ENCODE measurements at regions not wholly inside any gene's neighbourhood (a gene's known extent, or its start where the extent isn't known, plus 50 kb on each side); places are given as distances from the start of the nearest gene placed in this dataset.

DNA sequence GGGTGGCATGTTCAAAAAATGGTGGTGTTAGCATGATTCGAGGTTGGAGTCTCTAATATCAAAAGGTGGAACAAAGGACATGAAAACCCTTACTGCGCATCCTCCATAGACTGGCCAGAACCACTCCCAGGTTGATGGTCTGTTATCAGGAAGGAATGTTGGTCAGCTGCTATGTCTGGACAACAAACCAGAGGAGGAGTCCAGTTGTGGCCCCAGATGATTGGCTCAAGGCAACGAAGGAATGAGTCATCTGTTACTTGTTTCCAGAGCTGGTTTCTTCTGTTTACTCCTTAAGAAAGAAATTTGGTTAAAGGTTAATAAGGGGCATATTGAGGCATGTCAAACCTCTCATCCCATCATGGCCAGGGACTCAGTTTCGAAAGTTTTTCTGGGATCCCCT lies 56.8 kb upstream of the GRIA4 start:
- intact Hi-C loops (cut with DNase I): no loop called here
- no peak for ATAC-seq

DNA sequence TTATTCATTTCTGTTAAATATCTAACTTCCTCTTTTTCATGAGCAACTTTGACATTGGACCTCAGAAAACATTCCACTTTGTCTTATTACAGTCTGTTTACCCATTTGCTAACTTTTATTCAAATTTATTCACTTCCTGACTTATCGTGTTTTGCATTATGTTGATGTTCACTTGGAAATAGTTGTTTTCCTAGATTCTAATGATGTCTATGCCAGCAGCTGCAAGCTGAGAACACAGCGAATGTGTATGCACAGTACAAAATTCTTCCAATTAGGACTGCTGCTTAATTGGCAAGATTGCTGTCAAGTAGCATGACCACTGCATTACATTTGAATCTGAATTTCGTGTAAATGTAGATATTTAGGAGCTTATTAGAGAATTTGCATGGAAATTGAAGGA lies 61.5 kb upstream of the GRIA4 start:
- ATAC-seq: no peak
- DNase-seq (ENCODE audit: low spot score): no peak
- intact Hi-C loops (cut with DNase I): no loop called here

More for the DNA sequence above, 56.8 kb upstream of the GRIA4 start:
- no peak for DNase-seq (ENCODE audit: low spot score)

DNA sequence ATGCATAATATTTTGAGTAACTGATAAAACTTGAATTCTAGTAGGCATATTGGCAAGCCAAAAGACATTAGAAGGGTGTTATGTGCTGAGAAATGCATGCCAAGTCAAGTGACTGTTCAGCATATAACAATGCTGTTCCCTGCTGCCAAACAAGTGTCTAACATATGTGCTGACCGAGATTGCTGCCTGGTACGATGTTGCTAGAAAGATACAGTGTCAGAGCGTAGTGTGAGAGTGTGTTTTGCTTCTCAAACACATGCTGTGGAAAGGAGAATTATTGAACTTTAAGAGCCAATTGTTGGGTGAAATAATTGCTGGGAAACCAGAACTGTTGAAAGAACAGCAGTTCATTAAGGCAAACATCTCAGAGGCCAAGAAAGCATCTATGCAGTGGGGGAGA lies 71.3 kb upstream of the GRIA4 start:
- intact Hi-C loops (cut with DNase I): no loop called here
- no peak for DNase-seq (ENCODE audit: low spot score)
- ATAC-seq: no peak

DNA sequence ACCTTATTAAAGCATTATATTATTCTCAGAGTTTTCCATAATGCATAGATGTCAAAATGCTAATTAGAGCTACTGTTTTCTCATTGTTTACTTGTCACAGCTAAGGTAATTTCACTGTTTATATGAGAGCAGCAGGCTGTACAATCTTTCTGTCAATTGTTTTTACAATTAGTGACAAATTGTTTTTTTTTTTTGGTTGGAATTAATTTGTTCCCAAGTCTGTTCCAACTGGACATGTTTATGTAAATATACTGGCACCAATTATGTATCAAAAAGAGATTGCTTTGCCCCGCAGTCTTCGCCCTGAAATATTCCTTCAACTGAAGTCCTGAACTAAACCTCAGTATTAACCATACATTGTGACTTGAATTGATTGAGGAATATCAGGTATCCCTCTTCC lies 72.3 kb upstream of the GRIA4 start:
- DNase-seq (ENCODE audit: low spot score) (no peak), ATAC-seq (no peak)
- intact Hi-C loops (cut with DNase I): no loop called here

DNA sequence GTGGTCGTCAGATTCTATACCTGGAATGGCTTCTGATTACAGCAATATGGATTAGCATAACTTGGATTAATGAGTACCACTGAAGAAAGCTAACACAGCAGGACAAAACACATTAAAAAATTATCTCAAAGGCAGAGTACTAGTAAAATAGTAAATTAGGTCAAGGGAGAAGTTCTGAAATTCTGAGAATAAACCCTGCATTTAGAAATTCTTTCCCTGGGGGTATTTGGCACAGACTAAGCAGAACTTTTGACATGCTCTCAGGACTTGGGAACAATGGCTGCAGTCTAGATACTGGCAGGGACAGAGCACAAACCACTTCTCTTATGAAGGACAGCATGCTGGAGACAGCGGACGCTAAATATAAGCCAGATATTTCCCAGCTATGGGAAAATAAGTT lies 85.6 kb upstream of the GRIA4 start:
- DNase-seq (ENCODE audit: low spot score) (no peak), ATAC-seq (no peak)
- intact Hi-C loops (cut with DNase I): no loop called here

DNA sequence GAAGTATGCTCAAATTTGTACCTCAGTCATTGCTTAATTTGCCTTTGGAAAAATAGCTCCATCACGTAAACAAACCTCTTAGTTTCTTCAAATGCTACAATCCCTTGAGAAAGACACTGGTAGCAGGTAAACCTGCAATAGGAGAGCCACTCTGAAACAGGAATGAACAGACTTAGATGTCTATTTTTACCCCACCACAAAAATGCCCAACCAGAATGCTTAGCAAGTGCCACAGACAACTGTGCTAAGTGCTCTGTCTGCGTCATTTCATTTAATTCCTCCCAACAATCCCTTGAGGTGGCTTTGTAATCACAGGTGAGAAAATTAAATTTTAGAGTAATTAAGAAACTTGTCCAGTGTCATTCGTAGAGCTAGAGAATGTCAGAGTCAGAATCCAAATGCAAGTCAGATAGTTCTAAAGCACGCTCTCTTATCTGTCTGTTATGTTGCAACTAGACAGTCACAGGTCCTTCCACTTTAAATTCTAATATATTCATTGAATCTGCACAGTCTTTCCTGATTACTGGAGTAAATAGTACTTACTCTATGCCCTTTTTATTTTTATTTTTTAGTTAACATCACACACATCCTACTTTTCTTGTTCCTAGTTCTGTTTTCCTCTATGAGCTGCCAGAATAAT lies 89.0 kb upstream of the GRIA4 start:
- intact Hi-C loops (cut with DNase I): no loop called here
- no peak for ATAC-seq

DNA sequence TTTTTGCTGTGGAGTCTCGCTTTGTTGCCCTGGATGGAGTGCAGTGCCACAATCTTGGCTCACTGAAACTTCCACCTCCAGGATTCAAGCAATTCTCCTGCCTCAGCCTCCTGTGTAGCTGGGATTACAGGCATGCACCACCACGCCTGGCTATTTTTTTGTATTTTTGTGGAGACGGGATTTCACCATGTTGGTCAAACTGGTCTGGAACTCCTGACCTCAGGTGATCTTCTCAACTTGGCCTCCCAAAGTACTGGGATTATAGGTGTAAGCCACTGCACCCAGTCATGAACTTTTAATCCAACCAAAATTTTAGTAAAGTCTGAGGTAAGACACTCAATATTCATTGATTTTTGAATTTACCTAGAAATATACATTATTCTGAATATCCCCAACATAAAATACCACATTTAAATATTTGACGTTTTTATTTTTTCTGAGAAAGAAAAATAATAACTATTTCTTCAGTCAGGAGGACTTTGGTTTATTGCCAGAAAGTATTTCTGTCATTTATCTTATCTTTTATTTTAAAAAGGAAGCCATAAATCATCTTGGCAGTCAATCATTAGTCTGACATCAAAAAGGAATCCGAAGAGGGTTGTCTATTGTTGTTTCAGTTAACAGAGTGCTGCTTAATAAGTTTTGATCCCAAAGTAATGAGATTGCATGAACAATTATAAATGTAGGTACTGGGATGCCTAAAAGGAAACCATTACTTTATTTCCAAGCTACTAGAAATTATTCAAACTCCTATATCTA lies 102.2 kb upstream of the GRIA4 start:
- ATAC-seq: no peak
- no peak for DNase-seq (ENCODE audit: low spot score)
- intact Hi-C loops (cut with DNase I): no loop called here

More for the DNA sequence above, 89.0 kb upstream of the GRIA4 start:
- no peak for DNase-seq (ENCODE audit: low spot score)

DNA sequence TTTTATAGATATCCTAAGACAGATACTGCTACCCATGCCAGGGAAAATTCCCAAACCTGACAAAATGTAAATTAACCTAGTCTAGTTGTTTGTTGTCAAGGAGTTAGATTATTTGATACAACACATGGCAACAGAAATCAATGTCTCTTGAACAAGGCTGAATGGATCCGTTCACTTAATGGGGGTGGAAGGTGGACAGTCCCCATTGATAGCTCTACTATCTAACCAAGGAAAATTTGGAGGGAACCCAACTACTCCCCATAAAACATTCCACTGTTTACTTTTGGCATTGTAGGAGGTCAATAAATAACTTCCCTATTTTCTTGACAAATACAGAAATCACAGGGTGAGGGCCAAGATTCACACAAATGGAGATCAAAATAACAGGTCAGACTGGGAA lies 117.9 kb upstream of the GRIA4 start:
- intact Hi-C loops (cut with DNase I): loop anchor here (5.0 kb wide), 1 partner anchor 825 kb away; no protein-coding TSS in a partner anchor
- ATAC-seq (no peak), DNase-seq (ENCODE audit: low spot score) (no peak)

DNA sequence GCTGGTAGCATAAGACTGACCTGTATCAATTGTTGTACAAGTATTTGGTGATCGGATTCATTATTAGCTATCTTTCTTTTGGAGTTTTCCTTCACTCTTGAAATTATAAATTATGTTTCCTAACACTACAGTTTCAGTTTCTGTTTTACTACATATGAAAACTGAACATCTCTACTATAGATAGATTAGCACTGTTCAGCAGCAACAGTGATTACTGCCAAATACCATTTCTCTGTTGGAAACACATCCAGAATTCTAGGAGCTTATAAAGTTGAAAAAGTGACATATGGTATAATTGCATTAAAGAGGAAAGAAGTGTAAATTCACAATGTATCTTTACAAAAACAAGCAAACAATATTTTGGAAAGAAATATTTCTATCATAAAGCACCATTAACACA lies 118.5 kb upstream of the GRIA4 start:
- no peak for DNase-seq (ENCODE audit: low spot score)
- no peak for ATAC-seq
- intact Hi-C loops (cut with DNase I): loop anchor here (5.0 kb wide), 1 partner anchor 824 kb away; no protein-coding TSS in a partner anchor

DNA sequence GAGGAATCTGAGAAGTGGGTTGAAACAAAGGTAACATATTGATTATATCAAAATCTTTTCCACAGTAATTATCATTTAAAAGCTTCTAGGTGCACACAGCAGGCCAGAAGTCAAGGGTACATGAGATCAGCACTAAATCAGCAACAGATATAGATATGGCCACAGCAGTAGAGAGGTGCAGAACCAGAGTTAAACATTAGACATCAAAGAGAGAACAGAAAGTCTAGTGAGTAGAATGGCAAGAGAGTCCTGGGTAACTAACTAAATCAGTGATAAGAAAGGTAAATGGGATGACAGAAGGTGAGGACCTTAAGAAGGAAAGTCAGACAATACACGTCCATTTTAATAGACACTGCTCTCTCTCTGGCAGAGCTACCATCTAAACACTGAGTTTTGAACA lies 119.5 kb upstream of the GRIA4 start:
- ATAC-seq: no peak
- intact Hi-C loops (cut with DNase I): loop anchor here (5.0 kb wide), 1 partner anchor 823 kb away; no protein-coding TSS in a partner anchor
- no peak for DNase-seq (ENCODE audit: low spot score)

DNA sequence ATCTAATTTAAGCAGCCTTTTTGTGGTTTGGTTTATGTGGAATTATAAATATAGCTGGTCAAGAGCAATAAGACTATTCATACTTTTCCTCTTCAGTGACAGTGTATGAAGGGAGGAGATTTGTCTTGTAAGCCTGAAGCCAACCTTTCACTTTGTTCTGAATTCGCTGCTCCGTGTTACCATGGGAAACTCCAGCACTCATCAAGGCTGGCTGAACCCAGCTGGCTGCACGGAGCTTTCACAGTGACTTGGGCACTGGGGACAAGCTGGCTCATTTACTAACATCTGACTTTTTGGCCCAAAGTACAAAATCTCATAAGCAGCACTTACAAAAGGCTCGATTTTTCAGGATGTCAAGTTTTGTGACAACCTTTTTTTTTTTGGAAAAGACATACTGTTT lies 120.4 kb upstream of the GRIA4 start:
- intact Hi-C loops (cut with DNase I): no loop called here
- no peak for DNase-seq (ENCODE audit: low spot score)
- no peak for ATAC-seq

DNA sequence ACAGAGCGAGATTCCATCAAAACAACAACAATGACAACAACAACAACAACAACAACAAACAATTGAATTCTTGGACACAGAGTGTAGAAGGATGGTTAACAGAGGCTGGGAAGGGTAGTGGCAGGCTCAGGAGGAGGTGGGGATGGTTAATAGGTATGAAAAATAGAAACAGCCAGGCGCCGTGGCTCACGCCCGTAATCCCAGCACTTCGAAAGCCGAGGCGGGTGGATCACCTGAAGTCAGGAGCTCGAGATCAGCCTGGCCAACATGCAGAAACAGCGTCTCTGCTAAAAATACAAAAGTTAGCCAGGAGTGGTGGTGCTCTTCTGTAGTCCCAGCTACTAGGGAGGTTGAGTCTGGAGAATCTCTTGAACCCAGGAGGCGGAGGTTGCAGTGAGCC lies 122.9 kb upstream of the GRIA4 start:
- intact Hi-C loops (cut with DNase I): no loop called here
- ATAC-seq (no peak), DNase-seq (ENCODE audit: low spot score) (no peak)

DNA sequence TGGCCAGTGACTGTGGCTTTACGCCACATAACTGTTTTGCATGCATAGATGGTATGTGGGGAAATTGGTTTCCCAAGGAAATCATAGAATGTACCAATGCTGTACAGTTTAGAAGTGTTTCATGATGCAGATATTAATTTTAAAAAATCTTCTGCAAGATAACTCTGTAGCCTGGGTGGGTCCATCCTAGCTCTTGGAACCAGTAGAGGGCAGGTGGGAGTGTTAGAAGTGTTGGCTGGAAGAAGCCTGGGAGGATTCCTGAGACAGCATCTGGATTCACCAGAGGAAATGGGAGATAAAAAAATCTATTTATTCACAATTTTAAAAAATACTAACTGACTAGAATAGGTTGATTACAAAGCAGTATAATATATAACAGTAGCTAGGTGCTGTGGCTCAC lies 139.9 kb upstream of the GRIA4 start:
- intact Hi-C loops (cut with DNase I): loop anchor here (5.0 kb wide), 1 partner anchor 697 kb away; no protein-coding TSS in a partner anchor
- ATAC-seq: no peak
- DNase-seq (ENCODE audit: low spot score): no peak

DNA sequence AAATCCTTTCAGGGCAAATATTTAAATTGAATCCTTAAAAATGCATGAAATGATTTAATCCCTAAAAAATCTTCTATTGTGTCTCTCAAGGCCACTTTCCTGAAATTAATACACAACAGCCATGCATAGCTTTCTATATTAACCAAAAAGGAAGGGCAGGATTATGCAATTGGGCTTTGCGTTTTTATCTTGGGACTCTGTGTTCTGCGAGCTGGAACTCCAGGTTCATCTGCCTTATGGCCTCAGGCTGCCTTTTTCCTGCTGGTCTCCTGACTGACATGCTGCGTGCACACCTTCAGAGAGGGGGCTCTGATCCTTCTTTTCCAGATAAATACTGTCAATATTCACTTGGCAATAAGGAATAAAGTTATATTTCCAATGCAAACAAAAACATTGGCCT lies 141.7 kb upstream of the GRIA4 start:
- intact Hi-C loops (cut with DNase I): loop anchor here (5.0 kb wide), 1 partner anchor 699 kb away; no protein-coding TSS in a partner anchor
- ATAC-seq: no peak
- DNase-seq (ENCODE audit: low spot score): no peak

DNA sequence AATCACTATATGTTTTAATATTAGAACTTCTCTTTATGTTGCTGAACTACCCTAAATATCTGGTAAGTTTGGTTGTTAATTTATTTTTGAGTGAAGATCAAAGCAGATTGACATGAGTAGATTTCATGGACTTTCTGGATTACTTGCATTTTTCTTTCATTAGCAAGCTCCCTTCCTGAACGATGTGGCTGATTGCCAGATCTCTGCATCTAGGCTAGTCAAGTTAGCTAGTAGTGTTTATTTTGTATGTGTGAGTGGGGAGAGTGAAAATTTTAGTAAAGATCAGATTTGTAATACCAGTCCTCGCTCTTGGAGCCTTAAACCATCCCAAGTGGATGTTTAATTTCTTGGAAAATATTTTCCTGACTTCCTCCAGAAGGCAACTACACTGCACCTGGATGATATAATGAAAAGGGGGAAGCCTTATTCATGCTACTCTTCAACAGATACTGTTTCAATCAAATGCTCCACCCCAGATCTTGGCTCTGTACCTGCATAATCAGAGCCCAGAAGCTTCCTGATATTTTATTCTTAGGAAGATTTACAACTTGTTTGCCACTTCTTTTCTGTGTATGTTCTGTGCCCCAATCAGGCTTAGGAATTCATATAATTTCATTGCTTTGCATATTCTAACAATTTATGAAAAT lies 143.2 kb upstream of the GRIA4 start:
- DNase-seq (ENCODE audit: low spot score) (no peak), ATAC-seq (no peak)
- intact Hi-C loops (cut with DNase I): loop anchor here (5.0 kb wide), 1 partner anchor 701 kb away; no protein-coding TSS in a partner anchor

DNA sequence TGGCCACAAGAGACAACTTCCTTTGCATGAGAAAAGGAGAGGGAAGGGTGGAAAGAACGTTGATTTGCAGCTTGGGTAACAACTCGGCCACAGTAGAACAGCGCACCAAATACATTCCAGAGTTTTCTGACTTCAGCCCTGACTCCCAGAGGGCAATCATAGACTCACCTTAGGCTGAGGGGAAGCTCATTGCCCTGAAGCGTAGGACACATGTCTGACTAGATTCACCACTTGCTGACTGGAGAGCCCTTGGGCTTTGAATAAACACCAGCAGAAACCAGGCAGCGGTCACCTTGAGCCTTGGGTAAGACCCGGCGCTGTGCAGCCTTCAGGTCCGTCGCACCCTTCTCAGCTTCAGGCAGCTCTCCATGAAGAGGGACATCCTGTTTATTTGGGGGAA lies 151.8 kb upstream of the GRIA4 start:
- intact Hi-C loops (cut with DNase I): no loop called here
- ATAC-seq (no peak), DNase-seq (ENCODE audit: low spot score) (no peak)

DNA sequence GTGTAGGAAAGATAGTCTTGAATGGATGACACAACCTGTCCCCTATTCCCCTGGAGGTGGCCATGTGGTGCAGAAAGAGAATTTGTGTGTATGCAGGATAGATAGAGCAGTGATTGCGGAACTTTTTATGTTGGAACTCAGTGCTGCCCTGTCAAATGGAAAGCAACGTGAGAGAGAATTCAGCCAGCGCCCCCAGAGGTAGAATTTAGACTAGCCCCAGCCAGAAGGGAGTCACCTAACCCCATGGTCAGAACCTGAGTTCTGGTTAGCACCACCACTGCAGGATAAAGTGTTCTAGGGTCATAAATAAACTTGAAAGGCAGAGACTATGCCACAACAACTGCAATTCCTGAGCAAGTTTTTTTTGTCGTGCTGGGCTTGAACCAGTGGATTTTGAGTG lies 152.9 kb upstream of the GRIA4 start:
- ATAC-seq: no peak
- no peak for DNase-seq (ENCODE audit: low spot score)

DNA sequence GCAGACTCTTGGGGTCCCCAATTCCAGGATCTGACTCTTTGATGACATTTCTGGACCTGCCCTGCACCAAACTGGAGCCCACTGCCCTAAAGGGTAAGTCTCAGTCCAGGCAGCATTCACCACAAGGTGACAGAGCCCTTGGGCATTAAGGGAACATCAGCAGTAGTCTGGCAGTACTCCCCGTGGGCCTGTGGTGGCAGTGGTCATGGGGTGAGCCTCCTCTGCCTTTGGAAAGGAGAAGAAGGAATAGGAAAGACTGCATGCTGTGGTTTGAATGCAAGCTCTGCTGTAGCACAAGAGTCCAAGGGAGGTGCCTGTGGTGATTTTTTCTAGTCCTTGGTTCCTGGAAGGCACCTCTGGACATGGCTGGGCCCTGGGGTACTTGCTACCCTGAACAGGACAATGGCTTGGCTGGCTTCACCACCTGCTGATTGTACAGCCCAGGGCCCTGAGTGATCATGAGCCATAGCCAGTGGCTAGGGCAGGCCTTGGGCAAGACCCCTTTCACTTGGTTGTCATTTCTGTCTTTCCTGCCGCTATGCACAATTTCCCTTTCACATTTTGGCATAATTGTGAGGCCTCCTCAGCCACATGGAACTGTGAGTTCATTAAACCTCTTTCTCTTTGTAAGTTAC lies 160.7 kb upstream of the GRIA4 start:
- DNase-seq (ENCODE audit: low spot score): no peak
- no peak for ATAC-seq
- intact Hi-C loops (cut with DNase I): no loop called here

More for the DNA sequence above, 152.9 kb upstream of the GRIA4 start:
- intact Hi-C loops (cut with DNase I): no loop called here

DNA sequence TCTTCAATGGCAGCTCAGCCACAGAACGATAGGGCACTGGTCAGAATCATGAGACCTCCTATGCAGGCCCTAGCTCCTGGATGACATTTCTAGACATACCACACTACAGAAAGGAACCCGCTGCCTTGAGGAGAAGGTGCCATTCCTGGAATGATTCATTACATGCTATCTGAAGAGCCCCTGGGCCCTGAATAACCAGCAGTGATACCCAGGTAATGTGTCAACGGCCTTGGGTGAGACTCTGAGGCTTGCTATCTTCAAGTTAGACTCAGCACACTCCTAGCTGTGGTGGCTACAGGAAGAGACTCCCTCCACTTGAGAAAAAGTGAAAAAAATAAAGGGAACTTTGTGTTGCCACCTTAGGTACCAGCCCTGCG lies 161.2 kb upstream of the GRIA4 start:
- ATAC-seq (no peak), DNase-seq (ENCODE audit: low spot score) (no peak)
- intact Hi-C loops (cut with DNase I): no loop called here

All from sciatic nerve (tissue), 2 donors.